HEK293T (cell line): ENCODE measurements at regions not wholly inside any gene's neighbourhood (a gene's known extent, or its start where the extent isn't known, plus 50 kb on each side); places are given as distances from the start of the nearest gene placed in this dataset.

Experiments
- BHLHE40 ChIP-seq: fragments of 450-650 bp; IDR thresholded peaks from 2 replicates; pipeline ENCODE4 v1.6.1; 2016; ENCODE audit warnings: mild to moderate bottlenecking, moderate library complexity, borderline replicate concordance
- CTBP1 ChIP-seq: fragments of 450-650 bp; IDR thresholded peaks from 2 replicates; pipeline ENCODE4 v1.6.1; 2016; ENCODE audit warnings: borderline replicate concordance
- ELF4 ChIP-seq: fragments of 450-650 bp; IDR thresholded peaks from 2 replicates; pipeline ENCODE4 v1.6.1; 2017; ENCODE audit warnings: antibody characterized with exemption
- FOXA1 ChIP-seq: fragments of 450-650 bp; IDR thresholded peaks from 2 replicates; pipeline ENCODE4 v1.6.1; 2016; ENCODE audit warnings: mild to moderate bottlenecking
- FOXK2 ChIP-seq: fragments of 450-650 bp; IDR thresholded peaks from 2 replicates; pipeline ENCODE4 v1.6.1; 2016; ENCODE audit warnings: mild to moderate bottlenecking
- FOXM1 ChIP-seq: fragments of 450-650 bp; IDR thresholded peaks from 2 replicates; pipeline ENCODE4 v1.6.1; 2017; ENCODE audit warnings: mild to moderate bottlenecking, borderline replicate concordance
- HDGF ChIP-seq: fragments of 450-650 bp; IDR thresholded peaks from 2 replicates; pipeline ENCODE4 v1.6.1; 2017; ENCODE audit warnings: antibody characterized with exemption, borderline replicate concordance
- L3MBTL2 ChIP-seq: fragments of 450-650 bp; conservative IDR thresholded peaks from 2 replicates; pipeline ENCODE4 v1.6.1; 2016; ENCODE audit warnings: mild to moderate bottlenecking
- NFRKB ChIP-seq: fragments of 450-650 bp; IDR thresholded peaks from 2 replicates; pipeline ENCODE4 v1.6.1; 2016; ENCODE audit warnings: mild to moderate bottlenecking, moderate library complexity
- PKNOX1 ChIP-seq: fragments of 450-650 bp; IDR thresholded peaks from 2 replicates; pipeline ENCODE4 v1.6.1; 2016
- SP1 ChIP-seq: fragments of 450-650 bp; IDR thresholded peaks from 2 replicates; pipeline ENCODE4 v1.6.1; 2017
- TARDBP ChIP-seq: fragments of 450-650 bp; IDR thresholded peaks from 2 replicates; pipeline ENCODE4 v1.6.1; 2016

GRCh38 chr21:17673261-17674020, 60.7 kb upstream of the BTG3 start:
- TF ChIP-seq FOXM1 (no peak), SP1 (no peak), FOXA1 (no peak), CTBP1 (no peak), L3MBTL2 (no peak), FOXK2 (no peak), HDGF (no peak), BHLHE40 (no peak), TARDBP (no peak), PKNOX1 (no peak), NFRKB (no peak), ELF4 (no peak)
